ENCODE measurements at regions not wholly inside any gene's neighbourhood (a gene's known extent, or its start where the extent isn't known, plus 50 kb on each side); places are given as distances from the start of the nearest gene placed in this dataset.

GRCh38 chr9:38166501-38166900, 97.5 kb upstream of the SHB start:
- no peaks in the 10 kb centered on the region for H3K36me3 ChIP-seq (ENCODE audit: control insufficient read depth, insufficient read depth, low read length)
- no peak overlapping the region for H3K4me3 ChIP-seq (ENCODE audit: low read length)
- H3K4me1 ChIP-seq (ENCODE audit: control insufficient read depth, insufficient read depth, low read length) = no peaks in the 10 kb centered on the region
- H3K9ac ChIP-seq (ENCODE audit: low read length) = no peak overlapping the region
- no peak overlapping the region for H3K27ac ChIP-seq (ENCODE audit: low read depth, low read length)
- no peaks in the 10 kb centered on the region for H3K27me3 ChIP-seq (ENCODE audit: control insufficient read depth, insufficient read depth, low read length)

- no peak overlapping the region for H3K4me3 ChIP-seq (ENCODE audit: low read length)
- H3K9ac ChIP-seq (ENCODE audit: low read length) = no peak overlapping the region
- no peaks in the 10 kb centered on the region for H3K4me1 ChIP-seq (ENCODE audit: control insufficient read depth, insufficient read depth, low read length)
- H3K27ac ChIP-seq (ENCODE audit: low read depth, low read length) = no peak overlapping the region
- H3K36me3 ChIP-seq (ENCODE audit: control insufficient read depth, insufficient read depth, low read length) = no peaks in the 10 kb centered on the region
- no peaks in the 10 kb centered on the region for H3K27me3 ChIP-seq (ENCODE audit: control insufficient read depth, insufficient read depth, low read length)
Measured at GRCh38 chr9:38164659-38165221, 95.7 kb upstream of the SHB start.

GRCh38 chr9:38163518-38163917, 94.5 kb upstream of the SHB start:
- no peaks in the 10 kb centered on the region for H3K36me3 ChIP-seq (ENCODE audit: control insufficient read depth, insufficient read depth, low read length)
- no peaks in the 10 kb centered on the region for H3K27me3 ChIP-seq (ENCODE audit: control insufficient read depth, insufficient read depth, low read length)
- H3K4me1 ChIP-seq (ENCODE audit: control insufficient read depth, insufficient read depth, low read length) = no peaks in the 10 kb centered on the region
- H3K27ac ChIP-seq (ENCODE audit: low read depth, low read length) = no peak overlapping the region
- H3K9ac ChIP-seq (ENCODE audit: low read length) = no peak overlapping the region
- H3K4me3 ChIP-seq (ENCODE audit: low read length) = no peak overlapping the region

GRCh38 chr9:38162332-38163211, 93.5 kb upstream of the SHB start:
- no peaks in the 10 kb centered on the region for H3K4me1 ChIP-seq (ENCODE audit: control insufficient read depth, insufficient read depth, low read length)
- no peak overlapping the region for H3K9ac ChIP-seq (ENCODE audit: low read length)
- no peak overlapping the region for H3K4me3 ChIP-seq (ENCODE audit: low read length)
- H3K36me3 ChIP-seq (ENCODE audit: control insufficient read depth, insufficient read depth, low read length) = no peaks in the 10 kb centered on the region
- H3K27me3 ChIP-seq (ENCODE audit: control insufficient read depth, insufficient read depth, low read length) = no peaks in the 10 kb centered on the region
- no peak overlapping the region for H3K27ac ChIP-seq (ENCODE audit: low read depth, low read length)

- Histone ChIP-seq H3K4me3 (ENCODE audit: low read length) (no peak overlapping the region), H3K4me1 (ENCODE audit: control insufficient read depth, insufficient read depth, low read length) (no peaks in the 10 kb centered on the region), H3K9ac (ENCODE audit: low read length) (no peak overlapping the region), H3K27me3 (ENCODE audit: control insufficient read depth, insufficient read depth, low read length) (no peaks in the 10 kb centered on the region), H3K36me3 (ENCODE audit: control insufficient read depth, insufficient read depth, low read length) (no peaks in the 10 kb centered on the region), H3K27ac (ENCODE audit: low read depth, low read length) (no peak overlapping the region)
Measured at GRCh38 chr9:38160613-38161215, 91.7 kb upstream of the SHB start.

- no peak overlapping the region for H3K4me3 ChIP-seq (ENCODE audit: low read length)
- H3K36me3 ChIP-seq (ENCODE audit: control insufficient read depth, insufficient read depth, low read length) = no peaks in the 10 kb centered on the region
- H3K27me3 ChIP-seq (ENCODE audit: control insufficient read depth, insufficient read depth, low read length) = no peaks in the 10 kb centered on the region
- H3K27ac ChIP-seq (ENCODE audit: low read depth, low read length) = no peak overlapping the region
- H3K4me1 ChIP-seq (ENCODE audit: control insufficient read depth, insufficient read depth, low read length) = no peaks in the 10 kb centered on the region
- H3K9ac ChIP-seq (ENCODE audit: low read length) = no peak overlapping the region
Measured at GRCh38 chr9:38159599-38159998, 90.6 kb upstream of the SHB start.

GRCh38 chr9:38158628-38159027, 89.6 kb upstream of the SHB start:
- H3K27me3 ChIP-seq (ENCODE audit: control insufficient read depth, insufficient read depth, low read length) = no peaks in the 10 kb centered on the region
- no peaks in the 10 kb centered on the region for H3K4me1 ChIP-seq (ENCODE audit: control insufficient read depth, insufficient read depth, low read length)
- H3K27ac ChIP-seq (ENCODE audit: low read depth, low read length) = no peak overlapping the region
- no peak overlapping the region for H3K4me3 ChIP-seq (ENCODE audit: low read length)
- H3K9ac ChIP-seq (ENCODE audit: low read length) = no peak overlapping the region
- no peaks in the 10 kb centered on the region for H3K36me3 ChIP-seq (ENCODE audit: control insufficient read depth, insufficient read depth, low read length)

- H3K27me3 ChIP-seq (ENCODE audit: control insufficient read depth, insufficient read depth, low read length) = no peaks in the 10 kb centered on the region
Measured at GRCh38 chr9:38157711-38158110, 88.7 kb upstream of the SHB start.

GRCh38 chr9:38154501-38155421, 85.7 kb upstream of the SHB start:
- Histone ChIP-seq H3K9ac (ENCODE audit: low read length) (no peak overlapping the region), H3K36me3 (ENCODE audit: control insufficient read depth, insufficient read depth, low read length) (no peaks in the 10 kb centered on the region), H3K4me3 (ENCODE audit: low read length) (no peak overlapping the region), H3K27ac (ENCODE audit: low read depth, low read length) (no peak overlapping the region), H3K4me1 (ENCODE audit: control insufficient read depth, insufficient read depth, low read length) (no peaks in the 10 kb centered on the region), H3K27me3 (ENCODE audit: control insufficient read depth, insufficient read depth, low read length) (no peaks in the 10 kb centered on the region)

More at GRCh38 chr9:38157711-38158110, 88.7 kb upstream of the SHB start:
- Histone ChIP-seq H3K27ac (ENCODE audit: low read depth, low read length) (no peak overlapping the region), H3K4me1 (ENCODE audit: control insufficient read depth, insufficient read depth, low read length) (no peaks in the 10 kb centered on the region), H3K36me3 (ENCODE audit: control insufficient read depth, insufficient read depth, low read length) (no peaks in the 10 kb centered on the region), H3K4me3 (ENCODE audit: low read length) (no peak overlapping the region), H3K9ac (ENCODE audit: low read length) (no peak overlapping the region)

- Histone ChIP-seq H3K4me1 (ENCODE audit: control insufficient read depth, insufficient read depth, low read length) (no peaks in the 10 kb centered on the region), H3K9ac (ENCODE audit: low read length) (no peak overlapping the region)
Measured at GRCh38 chr9:38153910-38154291, 84.9 kb upstream of the SHB start.

GRCh38 chr9:38153152-38153909, 84.3 kb upstream of the SHB start:
- no peak overlapping the region for H3K9ac ChIP-seq (ENCODE audit: low read length)
- no peak overlapping the region for H3K4me3 ChIP-seq (ENCODE audit: low read length)
- H3K27me3 ChIP-seq (ENCODE audit: control insufficient read depth, insufficient read depth, low read length) = no peaks in the 10 kb centered on the region
- no peak overlapping the region for H3K27ac ChIP-seq (ENCODE audit: low read depth, low read length)
- H3K4me1 ChIP-seq (ENCODE audit: control insufficient read depth, insufficient read depth, low read length) = no peaks in the 10 kb centered on the region
- H3K36me3 ChIP-seq (ENCODE audit: control insufficient read depth, insufficient read depth, low read length) = no peaks in the 10 kb centered on the region

More at GRCh38 chr9:38153910-38154291, 84.9 kb upstream of the SHB start:
- Histone ChIP-seq H3K36me3 (ENCODE audit: control insufficient read depth, insufficient read depth, low read length) (no peaks in the 10 kb centered on the region), H3K27me3 (ENCODE audit: control insufficient read depth, insufficient read depth, low read length) (no peaks in the 10 kb centered on the region), H3K27ac (ENCODE audit: low read depth, low read length) (no peak overlapping the region), H3K4me3 (ENCODE audit: low read length) (no peak overlapping the region)
